Vagina (tissue), 2 donors: ENCODE measurements at regions not wholly inside any gene's neighbourhood (a gene's known extent, or its start where the extent isn't known, plus 50 kb on each side); places are given as distances from the start of the nearest gene placed in this dataset.
"Not testable (repeated sequence)": the region's sequence is repeated elsewhere in the genome, so short reads cannot be mapped to it uniquely, and the experiment has no call there.

Source experiments
- CTCF ChIP-seq, 3 experiments: fragments of 450-650 bp in 2 of 3; fragments of 200-600 bp in 1 of 3; sonication (generic) in 1 of 3; IDR thresholded peaks; one replicate each; pipeline ENCODE4 v1.5.1; 2017 to 2019; ENCODE audit warnings: antibody characterized with exemption in 3 of 3, mild to moderate bottlenecking in 2 of 3, moderate library complexity in 2 of 3
- POLR2A ChIP-seq, 2 donors: fragments of 450-650 bp; IDR thresholded peaks; one replicate each; pipeline ENCODE4 v1.6.1; 2017; ENCODE audit warnings: antibody characterized with exemption in 2 of 2, mild to moderate bottlenecking in 2 of 2, moderate library complexity in 2 of 2
- POLR2AphosphoS5 ChIP-seq, 2 donors: sonication (generic); formaldehyde crosslinking; IDR thresholded peaks; one replicate each; pipeline ENCODE4 v1.9.0; 2017; ENCODE audit warnings: antibody characterized with exemption in 2 of 2, mild to moderate bottlenecking in 2 of 2, low read depth in 1 of 2; ENCODE audit not compliant: insufficient read depth in 1 of 2

- TF ChIP-seq CTCF (IDR thresholded peaks at IDR 0.05); POLR2A (IDR thresholded peaks at IDR 0.05); POLR2AphosphoS5 (IDR thresholded peaks at IDR 0.05; ENCODE audit: insufficient read depth in 1 of 2, low read depth in 1 of 2): not testable (repeated sequence)
Measured at GRCh38 chr1:120297345-120297953, 117.4 kb upstream of the NBPF8 start.
